Psoas muscle (tissue), 7 donors: ENCODE measurements at regions not wholly inside any gene's neighbourhood (a gene's known extent, or its start where the extent isn't known, plus 50 kb on each side); places are given as distances from the start of the nearest gene placed in this dataset.

Source experiments
- ATAC-seq, 4 donors: fragments of 200-7000 bp; cut with Tn5 transposase; one replicate each; pipeline ENCODE4 v1.9.1; 2020; ENCODE audit warnings: moderate library complexity in 3 of 4, mild to moderate bottlenecking in 2 of 4
- DNase-seq, 2 donors: peaks; one replicate each; pipeline ENCODE4 v3.0.0-alpha.2; 2020
- H3K27ac ChIP-seq: fragments of 200-600 bp; one replicate; pipeline ENCODE4 v1.8.0; 2022
- H3K27me3 ChIP-seq, 3 donors: fragments of 200-600 bp in 1 of 3; one replicate each; pipeline versions ENCODE4 v1.6.1 to v1.8.0; 2013 to 2022; ENCODE audit warnings: low read length in 2 of 3, mild to moderate bottlenecking in 2 of 3, moderate library complexity in 1 of 3; ENCODE audit not compliant: insufficient read depth in 3 of 3
- H3K36me3 ChIP-seq, 2 donors: fragments of 200-600 bp in 1 of 2; one replicate each; pipeline versions ENCODE4 v1.6.1 to v1.8.0; 2013 to 2022; ENCODE audit warnings: low read depth in 1 of 2, mild to moderate bottlenecking in 1 of 2, moderate library complexity in 1 of 2; ENCODE audit not compliant: insufficient read depth in 1 of 2
- H3K4me1 ChIP-seq: fragments of 200-600 bp; one replicate; pipeline ENCODE4 v1.8.0; 2022
- H3K4me3 ChIP-seq: fragments of 200-600 bp; one replicate; pipeline ENCODE4 v1.8.0; 2022; ENCODE audit warnings: mild to moderate bottlenecking
- H3K9me3 ChIP-seq: fragments of 200-600 bp; one replicate; pipeline ENCODE4 v1.8.0; 2022
- CTCF ChIP-seq: fragments of 200-600 bp; IDR thresholded peaks from one replicate; pipeline ENCODE4 v1.8.0; 2022; ENCODE audit warnings: antibody characterized with exemption
- WGBS, 3 donors: extraction: QIAGEN DNeasy Blood & Tissue Kit; methylation state at CpG; one replicate each; pipeline versions ENCODE4 v1.1.6 to v1.1.7; 2013; 5-methylcytosine and 5-hydroxymethylcytosine counted together
- intact Hi-C, 2 donors: fragments of 100-400 bp; cut with DNase I; formaldehyde crosslinking; loops; one replicate each; pipeline versions ENCODE4 v1.11.0 to v1.14.2; 2022
- donor health status: healthy with polysubstance abuse.
- donor health status: DM: no; HTN: no; CAD: no; lungs with moderate emphysema.
- donor health status: Bipolar disorder and iron deficiency.
- donor health status: healthy.
- donor health status: DM: yes; HTN: yes; CAD: no.
- donor health status: DM: no; HTN: no; CAD: no.
- donor health status: DM: yes; HTN: yes; CAD: no.

GRCh38 chr1:187409341-187409740, 580.6 kb downstream of the PLA2G4A start:
- DNase-seq (no peak), ATAC-seq (no peak)
- intact Hi-C loops: no loop called here
- Histone ChIP-seq H3K4me1 (no peaks in the 10 kb centered on the region), H3K9me3 (no peaks in the 10 kb centered on the region), H3K27me3 (no peaks in the 10 kb centered on the region), H3K27ac (no peak overlapping the region), H3K4me3 (no peak overlapping the region), H3K36me3 (no peaks in the 10 kb centered on the region)
- no peak for TF ChIP-seq CTCF
- 56 to 74% (median 69%) methylated on average over 2 of the region's 2 CpGs for WGBS, 3 donors

GRCh38 chr1:187411118-187411517, 582.4 kb downstream of the PLA2G4A start:
- no peak overlapping the region for H3K27ac ChIP-seq
- no peaks in the 10 kb centered on the region for H3K9me3 ChIP-seq
- no peak for ATAC-seq
- intact Hi-C loops: no loop called here
- no peaks in the 10 kb centered on the region for H3K36me3 ChIP-seq
- WGBS, 3 donors: 79 to 85% (median 80%) methylated on average over 3 of the region's 3 CpGs
- no peaks in the 10 kb centered on the region for H3K4me1 ChIP-seq
- H3K4me3 ChIP-seq: no peak overlapping the region
- no peaks in the 10 kb centered on the region for H3K27me3 ChIP-seq
- no peak for DNase-seq
- TF ChIP-seq CTCF: no peak

GRCh38 chr1:187413405-187414169, 584.8 kb downstream of the PLA2G4A start:
- no peaks in the 10 kb centered on the region for H3K4me1 ChIP-seq
- WGBS, 3 donors: 80 to 83% (median 82%) methylated on average over 2 of the region's 2 CpGs
- H3K36me3 ChIP-seq: no peaks in the 10 kb centered on the region
- H3K9me3 ChIP-seq: no peaks in the 10 kb centered on the region
- H3K4me3 ChIP-seq: no peak overlapping the region
- DNase-seq (no peak), ATAC-seq (no peak)
- TF ChIP-seq CTCF: no peak
- intact Hi-C loops: no loop called here
- no peak overlapping the region for H3K27ac ChIP-seq
- H3K27me3 ChIP-seq: no peaks in the 10 kb centered on the region

GRCh38 chr1:187415065-187415464, 586.3 kb downstream of the PLA2G4A start:
- H3K4me3 ChIP-seq: no peak overlapping the region
- WGBS, 3 donors: 65 to 90% (median 71%) methylated on average over 3 of the region's 3 CpGs
- no peaks in the 10 kb centered on the region for H3K27me3 ChIP-seq
- ATAC-seq (no peak), DNase-seq (no peak)
- no peaks in the 10 kb centered on the region for H3K9me3 ChIP-seq
- no peak overlapping the region for H3K27ac ChIP-seq
- intact Hi-C loops: no loop called here
- no peak for TF ChIP-seq CTCF
- H3K36me3 ChIP-seq: no peaks in the 10 kb centered on the region
- H3K4me1 ChIP-seq: no peaks in the 10 kb centered on the region

GRCh38 chr1:187417520-187417919, 588.8 kb downstream of the PLA2G4A start:
- H3K4me1 ChIP-seq: no peaks in the 10 kb centered on the region
- H3K36me3 ChIP-seq: no peaks in the 10 kb centered on the region
- no peak overlapping the region for H3K4me3 ChIP-seq
- TF ChIP-seq CTCF: no peak
- no peak for DNase-seq
- no peaks in the 10 kb centered on the region for H3K9me3 ChIP-seq
- 72 to 82% (median 76%) methylated on average over 2 of the region's 2 CpGs for WGBS, 3 donors
- intact Hi-C loops: no loop called here
- no peaks in the 10 kb centered on the region for H3K27me3 ChIP-seq
- H3K27ac ChIP-seq: no peak overlapping the region
- no peak for ATAC-seq
